Prostate gland (tissue), 2 donors: ENCODE measurements at regions not wholly inside any gene's neighbourhood (a gene's known extent, or its start where the extent isn't known, plus 50 kb on each side); places are given as distances from the start of the nearest gene placed in this dataset.

ENCODE experiments used
- DNase-seq: peaks from one replicate; pipeline ENCODE4 v3.0.0-alpha.2; 2019; ENCODE audit warnings: low spot score
- H3K27ac ChIP-seq, 2 donors: fragments of 200-600 bp; sonication (generic); 2 replicates each; pipeline ENCODE4 v1.5.1; 2017 to 2019
- H3K27me3 ChIP-seq: fragments of 200-600 bp; sonication (generic); replicated peaks from 2 replicates; pipeline ENCODE4 v1.5.1; 2019; ENCODE audit not compliant: insufficient read depth
- H3K36me3 ChIP-seq, 2 donors: fragments of 200-600 bp; sonication (generic); 1 replicate in 1 of 2; 2 replicates in 1 of 2; pipeline versions ENCODE4 v1.5.1 to v1.8.1; 2017 to 2019
- H3K4me1 ChIP-seq: fragments of 200-600 bp; sonication (generic); replicated peaks from 2 replicates; pipeline ENCODE4 v1.5.1; 2019
- H3K4me3 ChIP-seq, 2 donors: fragments of 200-600 bp; sonication (generic); 2 replicates each; pipeline ENCODE4 v1.5.1; 2017 to 2019
- H3K9me3 ChIP-seq: fragments of 200-600 bp; sonication (generic); 2 replicates; pipeline ENCODE4 v1.5.1; 2017
- POLR2A ChIP-seq: fragments of 450-650 bp; IDR thresholded peaks from one replicate; pipeline ENCODE4 v1.6.1; 2016; ENCODE audit warnings: antibody characterized with exemption, mild to moderate bottlenecking
- POLR2AphosphoS5 ChIP-seq: sonication (generic); formaldehyde crosslinking; IDR thresholded peaks from one replicate; pipeline ENCODE4 v1.6.1; 2017; ENCODE audit warnings: antibody characterized with exemption
- WGBS: methylation state at CpG from one replicate; pipeline ENCODE4 v1.1.5; 2018; 5-methylcytosine and 5-hydroxymethylcytosine counted together
- intact Hi-C: fragments of 100-400 bp; cut with DNase I; formaldehyde crosslinking; loops from one replicate; pipeline ENCODE4 v1.14.2; 2022
- TF ChIP-seq, protein P1 (sequence below), 4 experiments: fragments of 200-600 bp in 2 of 4; fragments of 450-650 bp in 2 of 4; sonication (generic) in 2 of 4; IDR thresholded peaks; 1 replicate in 3 of 4; 2 replicates in 1 of 4; pipeline ENCODE4 v1.5.1; 2016 to 2019; ENCODE audit warnings: antibody characterized with exemption in 4 of 4, mild to moderate bottlenecking in 2 of 4, moderate library complexity in 2 of 4

GRCh38 chr2:150374492-150374891 is 113.0 kb downstream of the RND3 start:
- Histone ChIP-seq H3K27ac (no peak overlapping the region), H3K36me3 (no peaks in the 10 kb centered on the region), H3K27me3 (no peaks in the 10 kb centered on the region), H3K4me3 (no peak overlapping the region), H3K9me3 (no peaks in the 10 kb centered on the region), H3K4me1 (no peaks in the 10 kb centered on the region)
- intact Hi-C loops, result no loop called here
- DNase-seq, result no peak
- WGBS, result 86% methylated on average over 1 of the region's 1 CpG
- no peak for TF ChIP-seq POLR2A
- TF ChIP-seq, protein P1, sequence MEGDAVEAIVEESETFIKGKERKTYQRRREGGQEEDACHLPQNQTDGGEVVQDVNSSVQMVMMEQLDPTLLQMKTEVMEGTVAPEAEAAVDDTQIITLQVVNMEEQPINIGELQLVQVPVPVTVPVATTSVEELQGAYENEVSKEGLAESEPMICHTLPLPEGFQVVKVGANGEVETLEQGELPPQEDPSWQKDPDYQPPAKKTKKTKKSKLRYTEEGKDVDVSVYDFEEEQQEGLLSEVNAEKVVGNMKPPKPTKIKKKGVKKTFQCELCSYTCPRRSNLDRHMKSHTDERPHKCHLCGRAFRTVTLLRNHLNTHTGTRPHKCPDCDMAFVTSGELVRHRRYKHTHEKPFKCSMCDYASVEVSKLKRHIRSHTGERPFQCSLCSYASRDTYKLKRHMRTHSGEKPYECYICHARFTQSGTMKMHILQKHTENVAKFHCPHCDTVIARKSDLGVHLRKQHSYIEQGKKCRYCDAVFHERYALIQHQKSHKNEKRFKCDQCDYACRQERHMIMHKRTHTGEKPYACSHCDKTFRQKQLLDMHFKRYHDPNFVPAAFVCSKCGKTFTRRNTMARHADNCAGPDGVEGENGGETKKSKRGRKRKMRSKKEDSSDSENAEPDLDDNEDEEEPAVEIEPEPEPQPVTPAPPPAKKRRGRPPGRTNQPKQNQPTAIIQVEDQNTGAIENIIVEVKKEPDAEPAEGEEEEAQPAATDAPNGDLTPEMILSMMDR (IDR thresholded peaks at IDR 0.05), result no peak
- no peak for TF ChIP-seq POLR2AphosphoS5

DNA sequence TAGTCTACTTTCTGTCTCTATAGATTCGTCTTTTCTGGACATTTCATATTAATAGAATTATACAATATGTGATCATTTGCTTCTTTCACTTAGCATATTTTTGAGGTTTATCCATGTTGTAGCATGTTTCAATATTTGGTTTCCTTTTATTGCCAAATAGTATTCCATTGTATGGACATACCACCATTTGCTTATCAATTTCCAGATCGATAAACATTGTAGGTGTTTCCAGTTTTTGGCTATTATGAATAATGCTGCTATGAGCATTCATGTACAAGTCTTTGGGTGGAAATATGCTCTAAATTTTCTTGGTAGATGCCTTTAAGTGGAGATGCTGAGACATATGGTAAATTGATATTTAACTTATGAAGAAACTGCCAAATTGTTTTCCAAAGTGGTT is 114.1 kb downstream of the RND3 start:
- no peak for DNase-seq
- H3K27ac ChIP-seq, result no peak overlapping the region
- TF ChIP-seq, protein P1 (IDR thresholded peaks at IDR 0.05), result no peak
- TF ChIP-seq POLR2A (no peak), POLR2AphosphoS5 (no peak)
- no peaks in the 10 kb centered on the region for H3K27me3 ChIP-seq
- no peaks in the 10 kb centered on the region for H3K36me3 ChIP-seq
- H3K9me3 ChIP-seq, result no peaks in the 10 kb centered on the region
- H3K4me1 ChIP-seq, result no peaks in the 10 kb centered on the region
- intact Hi-C loops, result no loop called here
- 94% methylated on average over 2 of the region's 2 CpGs for WGBS
- no peak overlapping the region for H3K4me3 ChIP-seq

GRCh38 chr2:150371044-150371818 is 116.2 kb downstream of the RND3 start:
- TF ChIP-seq POLR2AphosphoS5 (no peak), POLR2A (no peak)
- TF ChIP-seq, protein P1 (IDR thresholded peaks at IDR 0.05), result no peak
- 84% methylated on average over 3 of the region's 3 CpGs for whole genome bisulfite sequencing
- DNase-seq, result no peak
- Histone ChIP-seq H3K9me3 (no peaks in the 10 kb centered on the region), H3K4me1 (no peaks in the 10 kb centered on the region), H3K27me3 (no peaks in the 10 kb centered on the region), H3K27ac (no peak overlapping the region), H3K36me3 (no peaks in the 10 kb centered on the region), H3K4me3 (no peak overlapping the region)
- intact Hi-C loops, result no loop called here

DNA sequence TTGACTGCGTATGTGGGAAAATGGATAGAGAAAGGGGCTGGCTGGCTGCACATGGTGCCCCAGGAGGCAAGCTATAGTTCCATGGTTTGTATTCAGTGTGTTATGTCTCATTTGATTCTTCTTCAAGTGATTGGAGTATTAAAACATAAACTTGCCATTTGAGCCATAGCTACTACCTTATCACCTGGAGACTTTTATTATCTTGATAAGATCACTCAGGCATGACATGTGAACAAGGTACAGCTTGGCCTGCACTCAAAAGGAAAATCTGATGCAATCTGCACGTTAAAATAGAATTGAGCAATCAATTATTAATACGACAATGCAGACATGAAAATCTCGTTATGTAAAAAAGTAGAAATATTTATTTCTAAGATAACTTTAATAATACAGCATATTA is 116.9 kb downstream of the RND3 start:
- H3K9me3 ChIP-seq, result no peaks in the 10 kb centered on the region
- no peaks in the 10 kb centered on the region for H3K27me3 ChIP-seq
- no peak overlapping the region for H3K4me3 ChIP-seq
- H3K27ac ChIP-seq, result no peak overlapping the region
- WGBS, result 64% methylated on average over 4 of the region's 4 CpGs
- no peaks in the 10 kb centered on the region for H3K4me1 ChIP-seq
- TF ChIP-seq, protein P1 (IDR thresholded peaks at IDR 0.05), result no peak
- TF ChIP-seq POLR2A, result no peak
- TF ChIP-seq POLR2AphosphoS5, result peak; percentile 24
- no peak for DNase-seq
- intact Hi-C loops, result no loop called here
- no peaks in the 10 kb centered on the region for H3K36me3 ChIP-seq

DNA sequence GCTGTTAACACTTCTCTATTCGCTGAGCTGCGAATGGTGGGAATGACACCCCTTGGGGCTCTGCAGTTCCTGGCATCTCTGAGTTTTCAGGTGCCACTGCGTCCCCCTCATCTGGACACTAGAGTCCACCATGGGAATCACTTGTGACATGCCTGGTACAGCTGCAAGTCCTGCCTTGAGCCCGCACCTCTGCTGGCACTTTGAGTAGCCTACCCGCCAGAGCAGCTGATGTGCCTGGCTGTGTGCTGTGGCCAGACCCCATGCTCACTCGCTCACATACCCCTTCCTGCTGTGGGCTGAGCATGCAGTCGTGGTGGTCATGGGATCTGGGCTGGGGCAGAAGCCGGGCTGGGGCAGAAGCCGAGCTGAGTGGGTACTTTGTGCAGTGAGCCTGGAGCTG is 117.6 kb downstream of the RND3 start:
- Histone ChIP-seq H3K27ac (no peak overlapping the region), H3K36me3 (no peaks in the 10 kb centered on the region), H3K27me3 (no peaks in the 10 kb centered on the region), H3K9me3 (no peaks in the 10 kb centered on the region), H3K4me1 (no peaks in the 10 kb centered on the region), H3K4me3 (no peak overlapping the region)
- TF ChIP-seq POLR2A, result no peak
- TF ChIP-seq, protein P1 (IDR thresholded peaks at IDR 0.05), result no peak
- intact Hi-C loops, result no loop called here
- WGBS, result 95% methylated on average over 9 of the region's 9 CpGs
- DNase-seq, result no peak
